Calu3 (cell line): ENCODE measurements at regions not wholly inside any gene's neighbourhood (a gene's known extent, or its start where the extent isn't known, plus 50 kb on each side); places are given as distances from the start of the nearest gene placed in this dataset.

Experiments used
- BruUV-seq: library from RNA; stranded (reverse); fragments of 400-500 nt; replicated peaks from 2 replicates; lab custom pipeline; 2021; lab: Mats Ljungman, UMichigan
- CTCF ChIA-PET: fragments of 300-600 bp; sonication (Branson Sonifier 250); formaldehyde crosslinking; loops from one replicate; lab custom pipeline; 2022; ENCODE audit warnings: antibody characterized with exemption; lab: Charles Lee
- DNase-seq: peaks from one replicate; pipeline ENCODE4 v3.0.0; 2022
- H3K27ac Mint-ChIP-seq: one replicate; pipeline ENCODE4 v1.8.0; 2022; ENCODE audit warnings: mixed read lengths; ENCODE audit not compliant: unreplicated experiment
- H3K27me3 Mint-ChIP-seq: one replicate; pipeline ENCODE4 v1.8.0; 2022; ENCODE audit warnings: mixed read lengths; ENCODE audit not compliant: unreplicated experiment
- H3K36me3 Mint-ChIP-seq: one replicate; pipeline ENCODE4 v1.8.0; 2022; ENCODE audit warnings: mild to moderate bottlenecking, moderate library complexity, mixed read lengths; ENCODE audit not compliant: insufficient read depth, unreplicated experiment
- H3K4me1 Mint-ChIP-seq: one replicate; pipeline ENCODE4 v1.8.0; 2022; ENCODE audit warnings: mild to moderate bottlenecking, low read depth, mixed read lengths; ENCODE audit not compliant: unreplicated experiment
- H3K4me3 Mint-ChIP-seq: one replicate; pipeline ENCODE4 v1.8.0; 2022; ENCODE audit warnings: mild to moderate bottlenecking, low read depth, moderate library complexity, mixed read lengths; ENCODE audit not compliant: unreplicated experiment
- H3K9me3 Mint-ChIP-seq: one replicate; pipeline ENCODE4 v1.8.0; 2022; ENCODE audit warnings: low read depth, mixed read lengths; ENCODE audit not compliant: unreplicated experiment
- intact Hi-C: fragments of 100-400 bp; cut with micrococcal nuclease; formaldehyde crosslinking; loops from one replicate; pipeline ENCODE4 v1.10.0; 2022; ENCODE audit not compliant: unreplicated experiment
- TF ChIP-seq, protein P1 (sequence below): fragments of 200-600 bp; IDR thresholded peaks from one replicate; pipeline ENCODE4 v1.8.0; 2022; ENCODE audit warnings: antibody characterized with exemption; ENCODE audit not compliant: unreplicated experiment

DNA sequence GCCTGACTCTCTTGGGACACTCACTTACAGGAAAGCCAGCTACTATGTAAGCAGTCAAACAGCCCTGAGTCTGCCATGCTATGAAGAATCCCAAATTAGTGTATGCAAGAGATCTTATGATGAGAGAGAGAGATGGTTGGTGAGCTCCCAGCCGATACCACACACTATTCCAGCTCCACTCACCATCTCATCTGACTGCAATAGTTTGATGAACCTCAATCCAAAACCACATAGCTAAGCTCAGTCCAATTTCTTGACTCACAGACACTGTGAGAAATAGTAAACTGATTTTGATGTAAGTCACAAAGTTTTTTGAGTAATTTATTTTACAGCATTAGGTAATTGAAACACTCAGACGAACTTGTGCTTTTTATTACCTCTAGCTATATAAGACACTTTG, 441.4 kb downstream of the COL12A1 start:
- peaks cover 1% of the 10 kb centered on the region for H3K4me1 Mint-ChIP-seq
- no peak for DNase-seq
- CTCF ChIA-PET, result no interaction called here
- no peak overlapping the region for H3K27ac Mint-ChIP-seq
- BruUV-seq, result no TSS peak
- H3K27me3 Mint-ChIP-seq, result no peaks in the 10 kb centered on the region
- H3K36me3 Mint-ChIP-seq, result no peaks in the 10 kb centered on the region
- peaks cover 2% of the 10 kb centered on the region for H3K9me3 Mint-ChIP-seq
- intact Hi-C loops, result no loop called here
- TF ChIP-seq, protein P1, sequence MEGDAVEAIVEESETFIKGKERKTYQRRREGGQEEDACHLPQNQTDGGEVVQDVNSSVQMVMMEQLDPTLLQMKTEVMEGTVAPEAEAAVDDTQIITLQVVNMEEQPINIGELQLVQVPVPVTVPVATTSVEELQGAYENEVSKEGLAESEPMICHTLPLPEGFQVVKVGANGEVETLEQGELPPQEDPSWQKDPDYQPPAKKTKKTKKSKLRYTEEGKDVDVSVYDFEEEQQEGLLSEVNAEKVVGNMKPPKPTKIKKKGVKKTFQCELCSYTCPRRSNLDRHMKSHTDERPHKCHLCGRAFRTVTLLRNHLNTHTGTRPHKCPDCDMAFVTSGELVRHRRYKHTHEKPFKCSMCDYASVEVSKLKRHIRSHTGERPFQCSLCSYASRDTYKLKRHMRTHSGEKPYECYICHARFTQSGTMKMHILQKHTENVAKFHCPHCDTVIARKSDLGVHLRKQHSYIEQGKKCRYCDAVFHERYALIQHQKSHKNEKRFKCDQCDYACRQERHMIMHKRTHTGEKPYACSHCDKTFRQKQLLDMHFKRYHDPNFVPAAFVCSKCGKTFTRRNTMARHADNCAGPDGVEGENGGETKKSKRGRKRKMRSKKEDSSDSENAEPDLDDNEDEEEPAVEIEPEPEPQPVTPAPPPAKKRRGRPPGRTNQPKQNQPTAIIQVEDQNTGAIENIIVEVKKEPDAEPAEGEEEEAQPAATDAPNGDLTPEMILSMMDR, result no peak
- H3K4me3 Mint-ChIP-seq, result no peak overlapping the region

DNA sequence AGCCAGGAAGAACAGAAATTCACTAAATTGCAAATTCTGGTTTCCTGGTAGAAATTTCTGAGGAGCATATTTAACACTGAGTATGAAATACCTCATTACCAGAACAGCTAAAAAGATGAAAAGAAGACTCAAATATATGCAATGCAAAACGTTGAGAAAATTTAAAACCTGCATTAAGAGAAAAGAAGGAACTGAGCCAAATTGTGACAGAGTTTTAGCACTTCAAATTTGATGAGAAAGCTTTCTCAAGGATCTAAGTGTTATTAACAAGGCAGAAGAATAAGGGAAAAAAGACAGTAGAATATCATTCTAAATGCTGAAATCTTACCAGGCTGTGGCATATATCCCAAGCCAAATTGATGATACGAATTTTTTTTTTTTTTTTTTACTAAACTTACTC, 443.0 kb downstream of the COL12A1 start:
- no TSS peak for BruUV-seq
- Mint-ChIP-seq H3K27ac (no peak overlapping the region), H3K4me1 (no peaks in the 10 kb centered on the region), H3K9me3 (peaks cover 2% of the 10 kb centered on the region), H3K4me3 (no peak overlapping the region), H3K27me3 (no peaks in the 10 kb centered on the region), H3K36me3 (no peaks in the 10 kb centered on the region)
- CTCF ChIA-PET, result interaction anchor here (0.8 kb wide), 1 partner anchor 542 kb away, joined by 3 read pairs; no protein-coding TSS in a partner anchor
- no peak for DNase-seq
- TF ChIP-seq, protein P1, result no peak
- intact Hi-C loops, result no loop called here

DNA sequence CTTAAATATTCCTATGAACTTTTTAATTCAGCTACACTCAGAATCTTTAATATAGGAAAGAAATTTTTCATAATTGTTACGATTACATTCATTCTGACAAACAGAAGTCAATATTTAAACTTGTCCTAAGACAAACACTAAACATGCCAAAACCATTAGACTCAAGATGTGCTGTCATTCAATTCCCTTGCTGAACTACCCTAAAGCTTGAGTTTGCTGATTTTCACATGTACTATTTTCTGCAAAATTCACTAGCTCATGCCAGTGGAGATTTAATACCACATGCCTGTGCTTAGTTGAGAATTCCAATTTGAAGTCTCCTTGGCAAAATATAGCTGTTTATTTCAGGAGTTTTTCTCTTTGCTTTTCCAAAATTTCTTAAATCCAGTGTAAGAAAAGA, 448.0 kb downstream of the COL12A1 start:
- H3K36me3 Mint-ChIP-seq, result no peaks in the 10 kb centered on the region
- no peaks in the 10 kb centered on the region for H3K27me3 Mint-ChIP-seq
- H3K4me3 Mint-ChIP-seq, result no peak overlapping the region
- TF ChIP-seq, protein P1, result no peak
- H3K4me1 Mint-ChIP-seq, result no peaks in the 10 kb centered on the region
- no peak overlapping the region for H3K27ac Mint-ChIP-seq
- BruUV-seq, result no TSS peak
- H3K9me3 Mint-ChIP-seq, result no peaks in the 10 kb centered on the region
- CTCF ChIA-PET, result no interaction called here
- intact Hi-C loops, result no loop called here
- DNase-seq, result no peak

DNA sequence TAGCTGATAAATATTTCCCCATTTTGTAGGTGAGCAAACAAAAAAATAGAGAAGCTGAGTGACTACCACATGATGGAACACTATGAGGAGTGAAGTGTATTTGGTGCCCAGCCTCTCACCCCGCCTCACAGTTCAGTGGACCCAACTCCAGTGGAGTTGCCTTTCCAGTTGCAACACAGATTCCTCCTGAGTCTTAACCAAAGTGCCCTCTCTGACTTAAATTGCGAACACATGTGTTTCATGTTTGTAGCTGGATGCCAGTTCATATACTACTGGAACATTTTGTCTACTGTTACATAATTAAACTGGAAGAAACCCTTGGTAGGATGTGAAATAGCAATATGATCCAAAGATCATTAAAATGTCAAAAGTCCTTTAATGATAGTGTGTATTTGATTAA, 448.9 kb downstream of the COL12A1 start:
- H3K4me3 Mint-ChIP-seq, result no peak overlapping the region
- CTCF ChIA-PET, result no interaction called here
- H3K36me3 Mint-ChIP-seq, result no peaks in the 10 kb centered on the region
- BruUV-seq, result no TSS peak
- H3K4me1 Mint-ChIP-seq, result no peaks in the 10 kb centered on the region
- H3K27me3 Mint-ChIP-seq, result no peaks in the 10 kb centered on the region
- no peak for DNase-seq
- intact Hi-C loops, result no loop called here
- no peaks in the 10 kb centered on the region for H3K9me3 Mint-ChIP-seq
- no peak overlapping the region for H3K27ac Mint-ChIP-seq
- TF ChIP-seq, protein P1, result no peak

DNA sequence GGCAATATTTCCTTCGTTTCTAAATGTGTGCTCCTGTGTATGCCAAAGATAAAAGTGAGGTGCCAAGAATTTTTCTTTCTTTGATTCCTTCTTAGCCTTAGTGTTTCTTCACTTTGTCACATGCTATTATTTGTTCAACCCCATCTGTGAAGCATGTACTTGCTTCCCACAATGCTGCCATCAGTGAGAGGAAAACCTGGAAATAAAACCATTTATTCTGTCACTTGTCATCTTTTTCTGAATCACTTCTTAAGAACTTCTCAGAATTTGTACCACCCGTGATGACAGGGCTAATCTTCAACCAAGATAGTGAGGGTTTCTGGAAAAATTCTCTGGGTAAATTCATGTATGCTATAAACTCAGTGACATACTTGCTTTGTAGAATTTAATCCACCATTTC, 450.1 kb downstream of the COL12A1 start:
- Mint-ChIP-seq H3K27me3 (no peaks in the 10 kb centered on the region), H3K4me3 (no peak overlapping the region), H3K9me3 (no peaks in the 10 kb centered on the region), H3K36me3 (no peaks in the 10 kb centered on the region), H3K27ac (no peak overlapping the region), H3K4me1 (peaks cover 3% of the 10 kb centered on the region)
- no peak for DNase-seq
- intact Hi-C loops, result no loop called here
- no TSS peak for BruUV-seq
- TF ChIP-seq, protein P1, result no peak
- CTCF ChIA-PET, result no interaction called here
